Parathyroid adenoma (tissue), 2 donors: ENCODE measurements at regions not wholly inside any gene's neighbourhood (a gene's known extent, or its start where the extent isn't known, plus 50 kb on each side); places are given as distances from the start of the nearest gene placed in this dataset.

Source experiments
- H2AFZ ChIP-seq: fragments of 300-600 bp; sonication (generic); one replicate; pipeline ENCODE4 v1.7.0; 2017; ENCODE audit warnings: antibody characterized with exemption, mild to moderate bottlenecking
- H3K27ac ChIP-seq: fragments of 300-600 bp; sonication (generic); one replicate; pipeline ENCODE4 v1.7.0; 2017
- H3K27me3 ChIP-seq: fragments of 300-600 bp; sonication (generic); one replicate; pipeline ENCODE4 v1.7.0; 2017; ENCODE audit warnings: low read length; ENCODE audit not compliant: control insufficient read depth, insufficient read depth
- H3K36me3 ChIP-seq: fragments of 300-600 bp; sonication (generic); one replicate; pipeline ENCODE4 v1.7.0; 2017; ENCODE audit warnings: low read length; ENCODE audit not compliant: control insufficient read depth, insufficient read depth
- H3K4me1 ChIP-seq: fragments of 300-600 bp; sonication (generic); one replicate; pipeline ENCODE4 v1.7.0; 2017; ENCODE audit warnings: control low read depth
- H3K4me2 ChIP-seq: fragments of 300-600 bp; sonication (generic); one replicate; pipeline ENCODE4 v1.7.0; 2017; ENCODE audit warnings: low read length
- H3K4me3 ChIP-seq: fragments of 300-600 bp; sonication (generic); one replicate; pipeline ENCODE4 v1.7.0; 2017; ENCODE audit warnings: low read depth, low read length
- H3K79me2 ChIP-seq: fragments of 300-600 bp; sonication (generic); one replicate; pipeline ENCODE4 v1.7.0; 2017; ENCODE audit warnings: control low read depth
- H3K9ac ChIP-seq: fragments of 300-600 bp; sonication (generic); one replicate; pipeline ENCODE4 v1.7.0; 2017; ENCODE audit warnings: mild to moderate bottlenecking
- H3K9me3 ChIP-seq: fragments of 300-600 bp; sonication (generic); one replicate; pipeline ENCODE4 v1.7.0; 2017; ENCODE audit warnings: low read length; ENCODE audit not compliant: control insufficient read depth
- TF ChIP-seq, protein P1 (sequence below): fragments of 300-600 bp; sonication (generic); IDR thresholded peaks from one replicate; pipeline ENCODE4 v1.7.0; 2017; ENCODE audit warnings: antibody characterized with exemption, mild to moderate bottlenecking
- donor health status: primary hyperparathyroidism.

- Histone ChIP-seq H3K9ac (no peak overlapping the region), H3K9me3 (peaks cover 3% of the 10 kb centered on the region), H3K27ac (no peak overlapping the region), H3K4me1 (no peaks in the 10 kb centered on the region), H3K79me2 (no peaks in the 10 kb centered on the region), H2AFZ (no peak overlapping the region), H3K4me2 (no peak overlapping the region), H3K27me3 (peaks cover 4% of the 10 kb centered on the region), H3K4me3 (no peak overlapping the region), H3K36me3 (no peaks in the 10 kb centered on the region)
- TF ChIP-seq, protein P1, sequence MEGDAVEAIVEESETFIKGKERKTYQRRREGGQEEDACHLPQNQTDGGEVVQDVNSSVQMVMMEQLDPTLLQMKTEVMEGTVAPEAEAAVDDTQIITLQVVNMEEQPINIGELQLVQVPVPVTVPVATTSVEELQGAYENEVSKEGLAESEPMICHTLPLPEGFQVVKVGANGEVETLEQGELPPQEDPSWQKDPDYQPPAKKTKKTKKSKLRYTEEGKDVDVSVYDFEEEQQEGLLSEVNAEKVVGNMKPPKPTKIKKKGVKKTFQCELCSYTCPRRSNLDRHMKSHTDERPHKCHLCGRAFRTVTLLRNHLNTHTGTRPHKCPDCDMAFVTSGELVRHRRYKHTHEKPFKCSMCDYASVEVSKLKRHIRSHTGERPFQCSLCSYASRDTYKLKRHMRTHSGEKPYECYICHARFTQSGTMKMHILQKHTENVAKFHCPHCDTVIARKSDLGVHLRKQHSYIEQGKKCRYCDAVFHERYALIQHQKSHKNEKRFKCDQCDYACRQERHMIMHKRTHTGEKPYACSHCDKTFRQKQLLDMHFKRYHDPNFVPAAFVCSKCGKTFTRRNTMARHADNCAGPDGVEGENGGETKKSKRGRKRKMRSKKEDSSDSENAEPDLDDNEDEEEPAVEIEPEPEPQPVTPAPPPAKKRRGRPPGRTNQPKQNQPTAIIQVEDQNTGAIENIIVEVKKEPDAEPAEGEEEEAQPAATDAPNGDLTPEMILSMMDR, result no peak
Measured at GRCh38 chr2:71910277-71910676, 237.4 kb downstream of the CYP26B1 start.

DNA sequence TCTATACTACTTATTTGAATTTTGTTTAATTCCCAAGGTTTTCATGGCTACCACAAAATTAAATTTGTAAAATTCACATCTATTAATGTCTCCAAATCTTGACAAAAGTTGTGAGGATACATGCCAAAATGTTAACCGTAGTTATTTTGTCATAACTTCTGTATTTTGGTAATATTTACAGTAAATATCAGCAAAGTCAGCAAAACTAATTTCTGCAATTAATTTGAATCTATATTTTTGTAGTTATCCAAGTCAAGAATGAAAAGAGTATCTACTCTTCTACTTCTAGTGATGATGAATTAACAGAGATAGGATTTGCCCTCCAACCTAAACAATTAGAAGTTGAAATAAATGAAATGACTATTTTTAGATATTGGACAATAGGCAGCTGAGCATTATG, 238.9 kb downstream of the CYP26B1 start:
- Histone ChIP-seq H3K9ac (no peak overlapping the region), H2AFZ (no peak overlapping the region), H3K36me3 (no peaks in the 10 kb centered on the region), H3K27ac (no peak overlapping the region), H3K4me2 (no peak overlapping the region), H3K79me2 (no peaks in the 10 kb centered on the region), H3K4me1 (no peaks in the 10 kb centered on the region), H3K9me3 (peaks cover 3% of the 10 kb centered on the region), H3K4me3 (no peak overlapping the region), H3K27me3 (peaks cover 4% of the 10 kb centered on the region)
- TF ChIP-seq, protein P1, result no peak

DNA sequence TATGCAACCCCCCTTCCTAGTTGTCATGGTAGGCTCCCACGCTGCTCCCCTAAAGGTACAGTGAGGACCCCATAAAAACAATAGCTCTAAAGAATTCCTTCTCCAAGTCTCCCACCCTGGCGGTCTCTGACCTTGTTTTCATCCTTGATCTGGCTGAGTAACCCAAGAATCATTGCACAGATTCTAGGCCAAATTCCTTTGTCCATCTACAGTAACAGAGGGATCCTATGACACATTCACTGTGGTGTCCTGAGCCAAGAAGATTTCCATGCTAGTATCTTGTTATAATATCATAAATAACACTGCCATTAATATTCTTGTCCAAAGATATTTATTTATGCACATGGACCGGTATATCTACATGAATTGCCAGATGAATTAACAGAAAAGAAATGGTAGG, 240.2 kb downstream of the CYP26B1 start:
- no peak overlapping the region for H2AFZ ChIP-seq
- TF ChIP-seq, protein P1, result no peak
- H3K4me3 ChIP-seq, result no peak overlapping the region
- no peak overlapping the region for H3K4me2 ChIP-seq
- no peak overlapping the region for H3K27ac ChIP-seq
- peaks cover 4% of the 10 kb centered on the region for H3K27me3 ChIP-seq
- no peaks in the 10 kb centered on the region for H3K36me3 ChIP-seq
- H3K9ac ChIP-seq, result no peak overlapping the region
- H3K9me3 ChIP-seq, result peaks cover 3% of the 10 kb centered on the region
- H3K79me2 ChIP-seq, result no peaks in the 10 kb centered on the region
- no peaks in the 10 kb centered on the region for H3K4me1 ChIP-seq

DNA sequence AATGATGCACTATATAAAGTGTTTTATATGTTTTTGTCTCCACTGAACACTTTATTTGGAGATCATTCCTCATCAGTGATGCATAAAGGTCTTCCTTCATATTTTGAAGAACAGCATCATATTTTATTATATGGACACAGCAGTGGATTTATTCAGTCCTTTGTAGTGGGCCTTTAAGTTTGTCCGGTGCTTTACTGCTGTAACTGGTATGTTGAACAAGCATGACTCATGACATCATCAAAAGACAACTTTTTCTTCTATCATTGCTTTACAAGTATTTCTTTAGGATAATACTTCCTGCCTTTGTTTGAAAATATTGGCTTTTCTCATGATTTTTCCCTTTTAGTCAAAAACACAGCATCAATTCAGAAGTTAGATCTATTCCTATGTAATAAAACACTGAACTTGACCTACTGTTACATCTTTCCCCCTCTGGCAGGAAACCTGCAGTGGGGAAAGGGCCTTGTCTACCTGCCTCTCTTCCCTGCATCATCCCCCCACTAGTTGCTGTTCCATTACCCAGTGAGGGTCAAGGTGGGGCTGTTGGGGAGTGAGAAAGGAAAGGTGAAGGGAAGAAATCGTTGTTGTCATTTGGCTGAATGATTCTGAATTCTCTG, 241.2 kb downstream of the CYP26B1 start:
- no peaks in the 10 kb centered on the region for H3K79me2 ChIP-seq
- H3K4me2 ChIP-seq, result no peak overlapping the region
- TF ChIP-seq, protein P1, result no peak
- H2AFZ ChIP-seq, result no peak overlapping the region
- H3K4me1 ChIP-seq, result no peaks in the 10 kb centered on the region
- no peak overlapping the region for H3K27ac ChIP-seq
- no peak overlapping the region for H3K4me3 ChIP-seq
- no peaks in the 10 kb centered on the region for H3K36me3 ChIP-seq
- peaks cover 3% of the 10 kb centered on the region for H3K9me3 ChIP-seq
- H3K27me3 ChIP-seq, result peaks cover 4% of the 10 kb centered on the region
- H3K9ac ChIP-seq, result no peak overlapping the region

GRCh38 chr2:71905205-71905604, 242.5 kb downstream of the CYP26B1 start:
- H3K27me3 ChIP-seq, result peaks cover 4% of the 10 kb centered on the region
- TF ChIP-seq, protein P1, result no peak
- H3K4me2 ChIP-seq, result no peak overlapping the region
- H3K27ac ChIP-seq, result no peak overlapping the region
- no peaks in the 10 kb centered on the region for H3K79me2 ChIP-seq
- H3K36me3 ChIP-seq, result no peaks in the 10 kb centered on the region
- no peaks in the 10 kb centered on the region for H3K4me1 ChIP-seq
- H3K9me3 ChIP-seq, result no peaks in the 10 kb centered on the region
- no peak overlapping the region for H2AFZ ChIP-seq
- no peak overlapping the region for H3K9ac ChIP-seq
- no peak overlapping the region for H3K4me3 ChIP-seq
